CD4-positive, alpha-beta T cell treated with Interleukin-15 for 4 hours (primary cell): ENCODE measurements at regions not wholly inside any gene's neighbourhood (a gene's known extent, or its start where the extent isn't known, plus 50 kb on each side); places are given as distances from the start of the nearest gene placed in this dataset.

ENCODE experiments used
- DNase-seq: peaks from one replicate; pipeline ENCODE4 v3.0.0-alpha.2; 2020; ENCODE audit warnings: low spot score

GRCh38 chr10:4581929-4582328 is 244.1 kb upstream of the AKR1E2 start:
- DNase-seq = no peak

GRCh38 chr10:4579844-4580243 is 246.2 kb upstream of the AKR1E2 start:
- DNase-seq = no peak

GRCh38 chr10:4576206-4576605 is 249.8 kb upstream of the AKR1E2 start:
- DNase-seq = no peak

- no peak for DNase-seq
These were observed 256.9 kb upstream of the AKR1E2 start for GRCh38 chr10:4569151-4569550.

- no peak for DNase-seq
These were observed 257.3 kb upstream of the AKR1E2 start for GRCh38 chr10:4568731-4569130.

GRCh38 chr10:4568086-4568485 is 257.9 kb upstream of the AKR1E2 start:
- no peak for DNase-seq

GRCh38 chr10:4567637-4568036 is 258.4 kb upstream of the AKR1E2 start:
- no peak for DNase-seq

GRCh38 chr10:4566011-4566410 is 260.0 kb upstream of the AKR1E2 start:
- DNase-seq = no peak

- no peak for DNase-seq
These were observed 264.7 kb upstream of the AKR1E2 start for GRCh38 chr10:4561296-4561695.

- DNase-seq = no peak
These were observed 268.5 kb upstream of the AKR1E2 start for GRCh38 chr10:4557469-4557868.

- no peak for DNase-seq
These were observed 269.5 kb upstream of the AKR1E2 start for GRCh38 chr10:4556527-4556926.

- DNase-seq = no peak
These were observed 270.1 kb upstream of the AKR1E2 start for GRCh38 chr10:4555920-4556319.

GRCh38 chr10:4549139-4549653 is 276.8 kb upstream of the AKR1E2 start:
- DNase-seq = no peak

- DNase-seq = no peak
These were observed 279.1 kb upstream of the AKR1E2 start for GRCh38 chr10:4546931-4547330.

GRCh38 chr10:4546500-4546899 is 279.5 kb upstream of the AKR1E2 start:
- DNase-seq = peak; percentile 19

GRCh38 chr10:4545062-4545461 is 280.9 kb upstream of the AKR1E2 start:
- no peak for DNase-seq

GRCh38 chr10:4543938-4544533 is 282.0 kb upstream of the AKR1E2 start:
- no peak for DNase-seq

GRCh38 chr10:4541292-4541691 is 284.7 kb upstream of the AKR1E2 start:
- DNase-seq = no peak

- no peak for DNase-seq
These were observed 288.0 kb upstream of the AKR1E2 start for GRCh38 chr10:4538016-4538415.

GRCh38 chr10:4535521-4535920 is 290.5 kb upstream of the AKR1E2 start:
- DNase-seq = no peak

GRCh38 chr10:4533621-4534020 is 292.4 kb upstream of the AKR1E2 start:
- DNase-seq = no peak

- no peak for DNase-seq
These were observed 293.0 kb upstream of the AKR1E2 start for GRCh38 chr10:4532976-4533375.

- no peak for DNase-seq
These were observed 293.5 kb upstream of the AKR1E2 start for GRCh38 chr10:4532467-4532866.

- no peak for DNase-seq
These were observed 294.0 kb upstream of the AKR1E2 start for GRCh38 chr10:4532011-4532410.

- no peak for DNase-seq
These were observed 296.7 kb upstream of the AKR1E2 start for GRCh38 chr10:4529266-4529665.
